PFSK-1 (cell line): ENCODE measurements at regions not wholly inside any gene's neighbourhood (a gene's known extent, or its start where the extent isn't known, plus 50 kb on each side); places are given as distances from the start of the nearest gene placed in this dataset.

Source experiments
- FOXP2 ChIP-seq: optimal IDR thresholded peaks from 2 replicates; pipeline ENCODE3; 2011; ENCODE audit warnings: borderline replicate concordance, control low read depth, inconsistent platforms; ENCODE audit not compliant: insufficient read depth; ENCODE audit errors: extremely low read length, extremely low read depth
- POLR2AphosphoS5 ChIP-seq: IDR thresholded peaks from 2 replicates; pipeline ENCODE4 v1.6.1; 2012; ENCODE audit warnings: low read depth, mild to moderate bottlenecking, control low read depth, low read length, moderate library complexity
- SIN3A ChIP-seq: IDR thresholded peaks from 2 replicates; pipeline ENCODE4 v1.6.1; 2012; ENCODE audit warnings: mild to moderate bottlenecking, low read length, moderate library complexity, borderline replicate concordance; ENCODE audit not compliant: insufficient read depth
- TAF1 ChIP-seq: IDR thresholded peaks from 2 replicates; pipeline ENCODE4 v1.6.1; 2012; ENCODE audit warnings: low read length, control low read depth, borderline replicate concordance; ENCODE audit not compliant: insufficient read depth
- TF ChIP-seq, protein P1 (sequence below), 2 experiments: IDR thresholded peaks; 2 replicates each; pipeline versions ENCODE4 v1.6.1 to v1.8.0; 2011 to 2012; ENCODE audit warnings: low read depth in 2 of 2, low read length in 2 of 2, control low read depth in 1 of 2, inconsistent platforms in 1 of 2, mild to moderate bottlenecking in 1 of 2, moderate library complexity in 1 of 2; ENCODE audit not compliant: insufficient read depth in 1 of 2

- TF ChIP-seq, protein P1, sequence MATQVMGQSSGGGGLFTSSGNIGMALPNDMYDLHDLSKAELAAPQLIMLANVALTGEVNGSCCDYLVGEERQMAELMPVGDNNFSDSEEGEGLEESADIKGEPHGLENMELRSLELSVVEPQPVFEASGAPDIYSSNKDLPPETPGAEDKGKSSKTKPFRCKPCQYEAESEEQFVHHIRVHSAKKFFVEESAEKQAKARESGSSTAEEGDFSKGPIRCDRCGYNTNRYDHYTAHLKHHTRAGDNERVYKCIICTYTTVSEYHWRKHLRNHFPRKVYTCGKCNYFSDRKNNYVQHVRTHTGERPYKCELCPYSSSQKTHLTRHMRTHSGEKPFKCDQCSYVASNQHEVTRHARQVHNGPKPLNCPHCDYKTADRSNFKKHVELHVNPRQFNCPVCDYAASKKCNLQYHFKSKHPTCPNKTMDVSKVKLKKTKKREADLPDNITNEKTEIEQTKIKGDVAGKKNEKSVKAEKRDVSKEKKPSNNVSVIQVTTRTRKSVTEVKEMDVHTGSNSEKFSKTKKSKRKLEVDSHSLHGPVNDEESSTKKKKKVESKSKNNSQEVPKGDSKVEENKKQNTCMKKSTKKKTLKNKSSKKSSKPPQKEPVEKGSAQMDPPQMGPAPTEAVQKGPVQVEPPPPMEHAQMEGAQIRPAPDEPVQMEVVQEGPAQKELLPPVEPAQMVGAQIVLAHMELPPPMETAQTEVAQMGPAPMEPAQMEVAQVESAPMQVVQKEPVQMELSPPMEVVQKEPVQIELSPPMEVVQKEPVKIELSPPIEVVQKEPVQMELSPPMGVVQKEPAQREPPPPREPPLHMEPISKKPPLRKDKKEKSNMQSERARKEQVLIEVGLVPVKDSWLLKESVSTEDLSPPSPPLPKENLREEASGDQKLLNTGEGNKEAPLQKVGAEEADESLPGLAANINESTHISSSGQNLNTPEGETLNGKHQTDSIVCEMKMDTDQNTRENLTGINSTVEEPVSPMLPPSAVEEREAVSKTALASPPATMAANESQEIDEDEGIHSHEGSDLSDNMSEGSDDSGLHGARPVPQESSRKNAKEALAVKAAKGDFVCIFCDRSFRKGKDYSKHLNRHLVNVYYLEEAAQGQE (IDR thresholded peaks at IDR 0.05; ENCODE audit: insufficient read depth in 1 of 2, low read depth in 2 of 2, low read length in 2 of 2), result no peak
- TF ChIP-seq POLR2AphosphoS5 (no peak), TAF1 (no peak), SIN3A (no peak), FOXP2 (no peak)
These were observed 60.1 kb upstream of the CLINT1 start for GRCh38 chr5:157918811-157919742.
